HPDE6-E6E7 (cell line): ENCODE measurements at regions not wholly inside any gene's neighbourhood (a gene's known extent, or its start where the extent isn't known, plus 50 kb on each side); places are given as distances from the start of the nearest gene placed in this dataset.
"Not testable (repeated sequence)": the region's sequence is repeated elsewhere in the genome, so short reads cannot be mapped to it uniquely, and the experiment has no call there.

Source experiments
- DNase-seq: peaks from one replicate; pipeline ENCODE4 v3.0.0; 2011; ENCODE audit warnings: missing footprints; ENCODE audit errors: extremely low spot score

- no peak for DNase-seq
Measured at GRCh38 chr3:146382386-146382785, 87.0 kb downstream of the PLSCR2 start.

- no peak for DNase-seq
Measured at GRCh38 chr3:146380046-146380445, 89.3 kb downstream of the PLSCR2 start.

GRCh38 chr3:146375219-146375618, 94.1 kb downstream of the PLSCR2 start:
- DNase-seq: no peak

GRCh38 chr3:146374146-146374545, 95.2 kb downstream of the PLSCR2 start:
- no peak for DNase-seq

- DNase-seq: no peak
Measured at GRCh38 chr3:146371902-146372301, 97.5 kb downstream of the PLSCR2 start.

GRCh38 chr3:146368882-146369523, 100.4 kb downstream of the PLSCR2 start:
- DNase-seq: no peak

- DNase-seq: no peak
Measured at GRCh38 chr3:146359841-146360240, 108.9 kb upstream of the PLSCR4 start.

- not testable (repeated sequence) for DNase-seq
Measured at GRCh38 chr3:146354421-146354820, 103.5 kb upstream of the PLSCR4 start.

GRCh38 chr3:146350852-146351251, 99.9 kb upstream of the PLSCR4 start:
- DNase-seq: no peak

GRCh38 chr3:146345900-146346299, 95.0 kb upstream of the PLSCR4 start:
- DNase-seq: no peak

- DNase-seq: no peak
Measured at GRCh38 chr3:146343551-146343950, 92.6 kb upstream of the PLSCR4 start.

GRCh38 chr3:146342989-146343388, 92.1 kb upstream of the PLSCR4 start:
- no peak for DNase-seq

GRCh38 chr3:146339349-146339748, 88.4 kb upstream of the PLSCR4 start:
- no peak for DNase-seq

GRCh38 chr3:146337991-146338390, 87.1 kb upstream of the PLSCR4 start:
- no peak for DNase-seq

GRCh38 chr3:146335386-146335785, 84.5 kb upstream of the PLSCR4 start:
- DNase-seq: no peak

- DNase-seq: no peak
Measured at GRCh38 chr3:146334151-146334550, 83.2 kb upstream of the PLSCR4 start.

GRCh38 chr3:146331967-146332366, 81.1 kb upstream of the PLSCR4 start:
- DNase-seq: no peak

GRCh38 chr3:146326875-146327543, 76.1 kb upstream of the PLSCR4 start:
- DNase-seq: peak; percentile 25

- no peak for DNase-seq
Measured at GRCh38 chr3:146325170-146325569, 74.3 kb upstream of the PLSCR4 start.

GRCh38 chr3:146322216-146322817, 71.4 kb upstream of the PLSCR4 start:
- no peak for DNase-seq

- DNase-seq: no peak
Measured at GRCh38 chr3:146314871-146315270, 64.0 kb upstream of the PLSCR4 start.

GRCh38 chr3:146313746-146314111, 62.8 kb upstream of the PLSCR4 start:
- no peak for DNase-seq

- DNase-seq: no peak
Measured at GRCh38 chr3:146313031-146313745, 62.3 kb upstream of the PLSCR4 start.
